ENCODE measurements at regions not wholly inside any gene's neighbourhood (a gene's known extent, or its start where the extent isn't known, plus 50 kb on each side); places are given as distances from the start of the nearest gene placed in this dataset.

DNA sequence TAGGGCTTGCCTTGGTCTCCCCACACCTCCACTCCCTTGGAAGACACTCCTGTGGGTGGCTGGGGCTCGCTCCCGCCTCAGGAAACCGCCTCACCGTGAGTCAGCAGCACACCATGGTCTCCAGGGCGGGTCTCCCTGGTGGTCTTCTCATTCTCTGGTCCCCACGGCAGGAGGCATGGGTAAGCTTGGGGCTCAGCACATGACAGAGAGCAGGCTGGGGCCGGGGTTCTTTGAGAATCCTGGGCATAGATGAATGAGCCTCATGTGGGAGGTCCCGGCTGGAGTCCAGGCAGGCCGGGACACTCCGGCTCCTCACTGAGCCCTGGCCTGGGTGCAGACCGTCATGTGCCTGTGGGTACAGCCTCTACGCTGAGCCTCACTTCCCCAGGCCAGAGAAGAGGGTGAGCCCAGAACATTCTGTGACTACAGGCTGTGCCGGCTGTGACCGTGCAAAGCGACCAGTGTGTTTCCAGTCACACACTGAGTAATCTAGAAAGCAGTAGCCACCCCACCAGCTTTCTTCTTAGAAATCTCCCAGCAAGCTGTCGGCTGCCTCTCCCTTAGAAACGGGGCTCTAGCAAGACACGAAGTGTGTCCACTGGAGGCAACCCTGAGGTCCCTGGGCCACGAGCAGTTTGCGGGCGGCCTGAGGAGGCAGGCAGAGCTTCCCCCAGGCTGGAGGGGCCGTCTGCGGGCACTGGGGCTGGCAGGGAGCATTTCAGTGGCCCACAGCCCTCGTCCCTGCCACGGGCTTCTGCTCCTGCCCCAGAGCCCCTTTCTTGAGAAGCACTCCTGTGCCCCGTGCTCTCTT lies 93.1 kb downstream of the RHOB start:
- TF ChIP-seq, protein P1, sequence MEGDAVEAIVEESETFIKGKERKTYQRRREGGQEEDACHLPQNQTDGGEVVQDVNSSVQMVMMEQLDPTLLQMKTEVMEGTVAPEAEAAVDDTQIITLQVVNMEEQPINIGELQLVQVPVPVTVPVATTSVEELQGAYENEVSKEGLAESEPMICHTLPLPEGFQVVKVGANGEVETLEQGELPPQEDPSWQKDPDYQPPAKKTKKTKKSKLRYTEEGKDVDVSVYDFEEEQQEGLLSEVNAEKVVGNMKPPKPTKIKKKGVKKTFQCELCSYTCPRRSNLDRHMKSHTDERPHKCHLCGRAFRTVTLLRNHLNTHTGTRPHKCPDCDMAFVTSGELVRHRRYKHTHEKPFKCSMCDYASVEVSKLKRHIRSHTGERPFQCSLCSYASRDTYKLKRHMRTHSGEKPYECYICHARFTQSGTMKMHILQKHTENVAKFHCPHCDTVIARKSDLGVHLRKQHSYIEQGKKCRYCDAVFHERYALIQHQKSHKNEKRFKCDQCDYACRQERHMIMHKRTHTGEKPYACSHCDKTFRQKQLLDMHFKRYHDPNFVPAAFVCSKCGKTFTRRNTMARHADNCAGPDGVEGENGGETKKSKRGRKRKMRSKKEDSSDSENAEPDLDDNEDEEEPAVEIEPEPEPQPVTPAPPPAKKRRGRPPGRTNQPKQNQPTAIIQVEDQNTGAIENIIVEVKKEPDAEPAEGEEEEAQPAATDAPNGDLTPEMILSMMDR (conservative IDR thresholded peaks at IDR 0.05; ENCODE audit: control insufficient read depth, insufficient read depth, low read depth, low read length): no peak
- DNase-seq (ENCODE audit: low read depth): peak; percentile 29
- H3K4me3 ChIP-seq (ENCODE audit: control insufficient read depth, low read depth, low read length): no peak overlapping the region

DNA sequence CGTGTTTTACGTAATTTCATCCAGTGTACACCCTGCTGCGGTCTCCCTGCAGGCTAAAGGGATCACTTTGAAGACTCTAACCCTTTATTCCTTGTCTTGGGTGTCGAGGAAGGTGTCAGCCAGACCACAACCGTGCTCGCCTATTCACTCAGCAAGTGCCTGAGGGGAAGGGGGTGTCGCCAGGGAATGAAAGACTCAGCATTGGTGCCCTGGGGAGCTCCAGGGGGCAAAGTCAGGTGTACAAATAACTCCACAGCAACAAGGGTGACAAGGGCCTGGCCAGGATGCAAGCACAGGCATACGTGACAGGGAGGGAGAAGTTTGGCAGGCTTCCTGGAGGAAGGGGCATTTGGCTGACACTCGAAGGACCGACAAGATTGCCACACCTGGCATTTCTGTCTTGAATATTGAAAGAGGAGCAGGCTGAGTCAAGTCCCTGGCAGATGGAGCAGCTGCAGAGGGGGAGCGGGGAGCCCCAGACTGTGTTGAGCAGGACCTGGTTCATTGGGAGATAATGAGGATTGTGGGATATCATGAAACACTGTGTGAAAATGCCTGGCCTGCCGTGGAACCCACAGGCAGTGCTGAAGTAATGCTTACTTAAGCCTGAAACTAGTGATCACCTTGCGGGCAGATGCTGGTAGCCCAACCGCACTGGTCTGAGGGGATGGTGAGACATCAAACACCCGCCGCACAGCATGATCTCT lies 93.9 kb downstream of the RHOB start:
- TF ChIP-seq, protein P1 (conservative IDR thresholded peaks at IDR 0.05; ENCODE audit: control insufficient read depth, insufficient read depth, low read depth, low read length): no peak
- DNase-seq (ENCODE audit: low read depth): no peak
- no peak overlapping the region for H3K4me3 ChIP-seq (ENCODE audit: control insufficient read depth, low read depth, low read length)

DNA sequence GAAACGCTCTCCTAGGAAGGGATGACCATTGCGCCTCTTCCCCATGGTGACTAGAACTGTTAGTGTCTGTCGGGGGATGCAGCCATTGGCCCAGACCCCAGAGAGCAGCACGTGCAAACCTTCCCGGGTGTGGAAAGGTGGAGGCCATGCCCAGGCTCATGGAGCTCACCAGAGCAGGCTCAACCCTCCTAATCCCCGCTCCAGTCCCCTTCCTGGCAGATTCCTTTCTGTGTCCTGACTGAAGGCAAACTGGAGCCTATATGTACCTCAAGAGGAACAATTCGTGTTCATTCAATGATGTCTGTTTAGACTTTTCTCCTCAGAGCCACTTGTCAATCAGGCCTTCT lies 94.4 kb downstream of the RHOB start:
- no peak overlapping the region for H3K4me3 ChIP-seq (ENCODE audit: control insufficient read depth, low read depth, low read length)
- TF ChIP-seq, protein P1 (conservative IDR thresholded peaks at IDR 0.05; ENCODE audit: control insufficient read depth, insufficient read depth, low read depth, low read length): no peak
- no peak for DNase-seq (ENCODE audit: low read depth)

DNA sequence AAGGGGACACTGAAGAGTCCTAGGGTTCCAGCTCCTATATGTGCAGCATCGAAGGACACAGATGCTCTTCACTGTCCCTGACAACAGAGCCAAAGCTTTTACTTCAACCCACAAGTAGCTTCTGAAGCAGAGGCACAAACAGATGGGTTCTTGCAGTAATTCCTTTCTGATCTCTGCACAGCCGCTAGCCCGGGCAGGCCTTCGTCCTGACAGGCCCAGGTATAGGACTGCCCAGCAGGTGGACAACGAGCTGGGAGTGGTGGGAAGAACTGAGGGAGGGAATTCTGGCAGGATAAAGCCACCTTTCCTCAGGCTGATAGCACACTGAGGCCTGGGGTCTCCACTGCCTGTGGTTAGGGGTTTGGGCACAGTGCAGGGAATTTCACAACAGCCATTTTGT lies 94.8 kb downstream of the RHOB start:
- no peak overlapping the region for H3K4me3 ChIP-seq (ENCODE audit: control insufficient read depth, low read depth, low read length)
- TF ChIP-seq, protein P1 (conservative IDR thresholded peaks at IDR 0.05; ENCODE audit: control insufficient read depth, insufficient read depth, low read depth, low read length): no peak
- no peak for DNase-seq (ENCODE audit: low read depth)

DNA sequence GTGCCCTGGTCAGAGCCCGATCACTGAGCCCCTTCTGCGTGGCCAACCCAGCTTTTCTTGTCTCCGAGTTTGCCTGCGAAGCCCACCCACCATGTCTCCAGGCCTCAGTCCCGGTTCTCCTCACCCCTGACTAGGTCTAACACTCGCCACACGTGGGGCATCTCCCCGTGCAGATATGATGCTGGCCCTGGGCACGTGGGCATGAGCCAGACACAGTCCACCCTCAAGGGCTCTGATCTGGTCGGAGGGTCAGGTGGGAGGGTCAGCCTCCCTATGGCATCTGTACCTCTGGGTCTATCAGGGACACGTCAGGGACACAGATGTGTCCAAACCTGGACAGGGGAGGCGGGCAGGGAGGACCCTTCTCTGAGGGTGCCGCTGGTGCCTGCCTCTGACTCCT lies 95.4 kb downstream of the RHOB start:
- TF ChIP-seq, protein P1 (conservative IDR thresholded peaks at IDR 0.05; ENCODE audit: control insufficient read depth, insufficient read depth, low read depth, low read length): no peak
- H3K4me3 ChIP-seq (ENCODE audit: control insufficient read depth, low read depth, low read length): no peak overlapping the region
- DNase-seq (ENCODE audit: low read depth): no peak

DNA sequence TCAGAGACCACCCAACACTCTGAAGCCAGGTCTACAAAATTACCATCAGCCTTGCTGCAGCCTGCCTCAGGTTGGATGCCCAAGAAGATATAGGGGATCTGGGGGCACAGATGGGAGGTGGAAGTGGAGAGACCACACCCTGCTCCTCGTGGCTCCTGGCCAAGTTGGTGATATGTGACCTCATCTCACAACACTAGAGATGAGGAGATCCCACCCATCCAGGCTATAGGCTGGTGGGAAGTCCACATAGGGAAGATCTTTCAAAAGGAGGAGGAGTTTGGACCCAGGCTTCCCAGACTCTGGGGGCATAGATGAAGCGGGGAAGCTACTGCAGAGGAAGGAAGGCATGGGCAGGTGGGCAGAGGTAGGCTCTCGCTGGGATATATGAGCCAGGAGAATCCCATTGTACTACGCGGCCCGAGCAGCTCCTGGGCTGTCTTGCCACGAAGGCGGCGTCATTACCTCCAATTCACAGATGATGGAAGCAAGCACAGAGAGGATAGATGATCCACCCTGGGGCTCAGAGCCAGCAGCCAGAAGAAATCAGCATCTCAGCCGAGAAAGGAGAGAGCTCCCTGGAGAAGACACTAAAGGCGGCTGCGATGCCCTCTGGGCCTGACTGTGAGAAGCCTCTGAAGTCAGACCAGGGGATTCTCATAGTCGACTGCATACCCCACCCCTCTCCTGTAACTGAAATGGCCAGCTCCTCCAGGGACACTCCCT lies 96.0 kb downstream of the RHOB start:
- peak; percentile 74 for DNase-seq (ENCODE audit: low read depth)
- TF ChIP-seq, protein P1 (conservative IDR thresholded peaks at IDR 0.05; ENCODE audit: control insufficient read depth, insufficient read depth, low read depth, low read length): no peak
- H3K4me3 ChIP-seq (ENCODE audit: control insufficient read depth, low read depth, low read length): no peak overlapping the region

Data from fibroblast of mammary gland (primary cell).